ENCODE measurements at regions not wholly inside any gene's neighbourhood (a gene's known extent, or its start where the extent isn't known, plus 50 kb on each side); places are given as distances from the start of the nearest gene placed in this dataset.

GRCh38 chr4:177574446-177574845, 132.2 kb upstream of the AGA start (continued):
- TF ChIP-seq SMAD5 (IDR thresholded peaks at IDR 0.05; ENCODE audit: low read depth) (no peak), EZH2 (IDR thresholded peaks at IDR 0.05; ENCODE audit: borderline replicate concordance, control insufficient read depth, low read depth, low read length) (no peak), MLLT1 (IDR thresholded peaks at IDR 0.05) (no peak)

- H3K9ac ChIP-seq (ENCODE audit: control insufficient read depth, insufficient read depth, low read length): no peak overlapping the region
- 0% methylated on average over 1 of the region's 1 CpG for WGBS (ENCODE audit: insufficient coverage, insufficient replicate concordance, low lambda C conversion rate, missing lambda C conversion rate)
- H3K36me3 ChIP-seq (ENCODE audit: control insufficient read depth in 2 of 2, insufficient read depth in 2 of 2, low read length in 1 of 2): no peaks in the 10 kb centered on the region
- in situ Hi-C loops (cut with MboI) (no loop called here), intact Hi-C loops (cut with micrococcal nuclease; ENCODE audit: unreplicated experiment) (no loop called here)
- ChIA-PET SMC1A (ENCODE audit: uncharacterized antibody, unreplicated experiment) (no interaction called here), POLR2A (no interaction called here), CTCF (interaction anchor here (0.6 to 1.2 kb wide), 3 partner anchors 10 to 696 kb away, joined by 3 to 4 read pairs (median 3); no protein-coding TSS in a partner anchor), RAD21 (ENCODE audit: unreplicated experiment) (no interaction called here)
- no peak overlapping the region for H3K4me3 ChIP-seq
- H3K79me2 ChIP-seq (ENCODE audit: control insufficient read depth, insufficient read depth, low read length): no peaks in the 10 kb centered on the region
- FAIRE-seq: peak; percentile 27
- no peak for TF ChIP-seq ZSCAN29 (IDR thresholded peaks at IDR 0.05)
- no peak for TF ChIP-seq ZBTB40 (IDR thresholded peaks at IDR 0.05; ENCODE audit: borderline replicate concordance)
- TF ChIP-seq EGR1 (IDR thresholded peaks at IDR 0.05; ENCODE audit: borderline replicate concordance in 1 of 2, low read depth in 2 of 2, low read length in 2 of 2): no peak
- peak; percentile 36; the same call in 1 of the 2 replicates for TF ChIP-seq RAD21 (IDR thresholded peaks at IDR 0.05; ENCODE audit: insufficient read depth, low read depth, low read length)
- TF ChIP-seq USF1 (IDR thresholded peaks at IDR 0.05; ENCODE audit: borderline replicate concordance, extremely low read length, insufficient read depth, low read depth, low read length): no peak
- TF ChIP-seq MYC (IDR thresholded peaks at IDR 0.05; ENCODE audit: insufficient read depth, insufficient read length, insufficient replicate concordance, low read length, severe bottlenecking): no peak
- BruUV-seq (replicated peaks): no TSS peak
- H2AFZ ChIP-seq (ENCODE audit: control insufficient read depth, low read depth, low read length): no peak overlapping the region
- H3K27ac ChIP-seq (ENCODE audit: control insufficient read depth, insufficient read depth): no peak overlapping the region
- no peaks in the 10 kb centered on the region for H3K4me1 ChIP-seq (ENCODE audit: control insufficient read depth, insufficient read depth, low read length)
- ATAC-seq: no peak
- no peak for DNase-seq (ENCODE audit: low read depth, low spot score)
- H3K4me2 ChIP-seq (ENCODE audit: control insufficient read depth, insufficient read depth): no peak overlapping the region
- no peaks in the 10 kb centered on the region; a peak in 1 of 4 replicates for H3K27me3 ChIP-seq (replicated peaks in 1 of 2; ENCODE audit: control insufficient read depth in 2 of 2, insufficient read depth in 2 of 2, low read length in 1 of 2)
- no peaks in the 10 kb centered on the region for H3K9me3 ChIP-seq (replicated peaks; ENCODE audit: control insufficient read depth, insufficient read depth, low read length)
- H4K20me1 ChIP-seq (ENCODE audit: control insufficient read depth, insufficient read depth): no peaks in the 10 kb centered on the region
Measured at GRCh38 chr4:177579649-177580048, 137.4 kb upstream of the AGA start.

Measured in GM12878 (cell line).